K562 (cell line): ENCODE measurements at regions not wholly inside any gene's neighbourhood (a gene's known extent, or its start where the extent isn't known, plus 50 kb on each side); places are given as distances from the start of the nearest gene placed in this dataset.

Source experiments
- ATAC-seq: fragments of 200-7000 bp; cut with Tn5 transposase; 3 replicates; pipeline ENCODE4 v1.9.1; 2020; ENCODE audit warnings: moderate library complexity
- BruUV-seq: library from RNA; stranded (reverse); fragments of 400-500 nt; replicated peaks from 2 replicates; lab custom pipeline; 2021; lab: Mats Ljungman, UMichigan
- CTCF ChIA-PET: fragments of 300-600 bp; formaldehyde crosslinking; extraction: SDS; loops from one replicate; lab custom pipeline; 2021; ENCODE audit warnings: low intra/inter-chr PET ratio; lab: Yijun Ruan, JAX
- POLR2A ChIA-PET: fragments of 300-600, 350-650 bp; sonication (Branson Sonifier 250); formaldehyde crosslinking; extraction: SDS; loops from one replicate; lab custom pipeline; 2021; ENCODE audit warnings: antibody characterized with exemption, inconsistent platforms; lab: Yijun Ruan, JAX
- DNase-seq, 4 experiments: peaks; one replicate each; pipeline versions ENCODE4 v3.0.0 to v3.0.0-alpha.2; 2011 to 2018; ENCODE audit warnings: low spot score in 3 of 4, mixed read lengths in 3 of 4; ENCODE audit errors: extremely low read depth in 1 of 4
- FAIRE-seq: peaks from 2 replicates; lab custom pipeline; 2011; peaks lifted over from hg19 to GRCh38; lab: Jason Lieb, UNC
- H2AFZ ChIP-seq: 2 replicates; pipeline ENCODE4 v1.6.0; 2011; ENCODE audit warnings: low read depth, low read length, control low read depth, inconsistent platforms
- H3K27ac ChIP-seq: fragments of 200-600 bp; 3 replicates; pipeline ENCODE4 v1.8.0; 2011; ENCODE audit warnings: low read depth, mild to moderate bottlenecking, control low read depth, inconsistent platforms, low read length, moderate library complexity, mixed read lengths; ENCODE audit errors: extremely low read depth
- H3K27me3 ChIP-seq, 2 experiments: fragments of 300-600 bp in 1 of 2; 2 replicates in 1 of 2; 3 replicates in 1 of 2; pipeline versions ENCODE4 v1.6.0 to v1.8.0; 2011; ENCODE audit warnings: inconsistent platforms in 2 of 2, low read length in 2 of 2, mild to moderate bottlenecking in 1 of 2, mixed read lengths in 1 of 2, moderate library complexity in 1 of 2; ENCODE audit not compliant: control insufficient read depth in 2 of 2, insufficient read depth in 2 of 2
- H3K36me3 ChIP-seq: fragments of 300-600 bp; 3 replicates; pipeline ENCODE4 v1.8.0; 2011; ENCODE audit warnings: mild to moderate bottlenecking, low read length, inconsistent platforms; ENCODE audit not compliant: control insufficient read depth, insufficient read depth
- H3K4me1 ChIP-seq, 2 experiments: fragments of 200-600 bp in 1 of 2; replicated peaks in 1 of 2; 2 replicates in 1 of 2; 3 replicates in 1 of 2; pipeline versions ENCODE4 v1.5.1 to v1.8.0; 2011; ENCODE audit warnings: inconsistent platforms in 2 of 2, low read length in 2 of 2, mild to moderate bottlenecking in 1 of 2, mixed read lengths in 1 of 2, moderate library complexity in 1 of 2; ENCODE audit not compliant: control insufficient read depth in 2 of 2, insufficient read depth in 2 of 2
- H3K4me2 ChIP-seq: 2 replicates; pipeline ENCODE4 v1.6.1; 2011; ENCODE audit warnings: low read length, control low read depth, inconsistent platforms, mixed read lengths; ENCODE audit not compliant: insufficient read depth
- H3K4me3 ChIP-seq: fragments of 200-600 bp; sonication (generic), shearing (Covaris generic); 2 replicates; pipeline ENCODE4 v1.5.1; 2016; ENCODE audit warnings: control low read depth, inconsistent platforms
- H3K79me2 ChIP-seq: fragments of 200-600 bp; 3 replicates; pipeline ENCODE4 v1.8.0; 2011; ENCODE audit warnings: low read length, inconsistent platforms; ENCODE audit not compliant: control insufficient read depth, insufficient read depth
- H3K9ac ChIP-seq, 2 experiments: 2 replicates each; pipeline versions ENCODE4 v1.6.0 to v1.6.1; 2011; ENCODE audit warnings: low read depth in 2 of 2, low read length in 2 of 2, control low read depth in 1 of 2, inconsistent platforms in 1 of 2, mild to moderate bottlenecking in 1 of 2, mixed read lengths in 1 of 2; ENCODE audit not compliant: insufficient read depth in 1 of 2
- H3K9me1 ChIP-seq: one replicate; pipeline ENCODE4 v1.6.0; 2011; ENCODE audit warnings: inconsistent platforms, mild to moderate bottlenecking, low read length, moderate library complexity; ENCODE audit not compliant: control insufficient read depth, insufficient read depth
- H3K9me3 ChIP-seq: replicated peaks from 2 replicates; pipeline ENCODE4 v1.5.1; 2011; ENCODE audit warnings: low read depth, low read length, inconsistent platforms; ENCODE audit not compliant: control insufficient read depth, insufficient read depth
- H4K20me1 ChIP-seq: replicated peaks from 2 replicates; pipeline ENCODE4 v1.6.1; 2011; ENCODE audit warnings: low read length, inconsistent platforms, mixed read lengths; ENCODE audit not compliant: control insufficient read depth, insufficient read depth
- COPS2 ChIP-seq: fragments of 450-650 bp; conservative IDR thresholded peaks from 2 replicates; pipeline ENCODE4 v1.6.1; 2016; ENCODE audit warnings: mild to moderate bottlenecking, moderate library complexity
- HDAC2 ChIP-seq: fragments of 450-650 bp; IDR thresholded peaks from 2 replicates; pipeline ENCODE4 v1.6.1; 2016; ENCODE audit warnings: mild to moderate bottlenecking
- NR2C2 ChIP-seq, 2 experiments: fragments of 200-800 bp in 1 of 2; sonication (Bioruptor generic) in 1 of 2; sonication (generic) in 1 of 2; formaldehyde crosslinking in 1 of 2; IDR thresholded peaks; 2 replicates each; pipeline versions ENCODE4 v1.6.1 to v1.8.0; 2016 to 2022; ENCODE audit warnings: mild to moderate bottlenecking in 1 of 2, missing compliant biosample characterization in 1 of 2, missing genetic modification characterization in 1 of 2, missing genetic modification reagents in 1 of 2
- PCBP2 ChIP-seq: fragments of 200-400 bp; formaldehyde crosslinking; IDR thresholded peaks from 2 replicates; pipeline ENCODE4 v1.6.1; 2018; ENCODE audit warnings: low read length, low read depth, mild to moderate bottlenecking, moderate library complexity; ENCODE audit not compliant: poor library complexity, severe bottlenecking
- SAFB2 ChIP-seq: fragments of 200-400 bp; formaldehyde crosslinking; IDR thresholded peaks from 2 replicates; pipeline ENCODE4 v1.6.1; 2018; ENCODE audit warnings: borderline replicate concordance, low read length, low read depth, moderate library complexity; ENCODE audit not compliant: severe bottlenecking
- SMARCE1 ChIP-seq: fragments of 450-650 bp; IDR thresholded peaks from 2 replicates; pipeline ENCODE4 v1.7.1; 2016; ENCODE audit warnings: mild to moderate bottlenecking
- TAL1 ChIP-seq: fragments of 450-650 bp; IDR thresholded peaks from 2 replicates; pipeline ENCODE4 v1.6.1; 2016; ENCODE audit warnings: mild to moderate bottlenecking
- THRB ChIP-seq: fragments of 450-650 bp; formaldehyde crosslinking; conservative IDR thresholded peaks from 2 replicates; pipeline ENCODE4 v1.4.0; 2022; ENCODE audit warnings: mild to moderate bottlenecking, missing genetic modification characterization
- ZBTB11 ChIP-seq, 3 experiments: fragments of 200-800 bp in 1 of 3; fragments of 250-450 bp in 1 of 3; fragments of 450-650 bp in 1 of 3; sonication (Bioruptor Pico) in 1 of 3; sonication (Bioruptor generic) in 1 of 3; formaldehyde crosslinking in 1 of 3; IDR thresholded peaks; 2 replicates each; pipeline versions ENCODE4 v1.6.1 to v1.8.0; 2016 to 2022; ENCODE audit warnings: mild to moderate bottlenecking in 2 of 3, missing genetic modification characterization in 2 of 3, missing compliant biosample characterization in 1 of 3, moderate library complexity in 1 of 3
- ZNF140 ChIP-seq: fragments of 250-450 bp; sonication (Bioruptor Pico); IDR thresholded peaks from 2 replicates; pipeline ENCODE4 v1.8.0; 2021; ENCODE audit warnings: moderate library complexity, mild to moderate bottlenecking, inconsistent platforms
- ZSCAN32 ChIP-seq: fragments of 450-650 bp; formaldehyde crosslinking; IDR thresholded peaks from 2 replicates; pipeline ENCODE4 v1.4.0; 2020; ENCODE audit warnings: mild to moderate bottlenecking, moderate library complexity
- WGBS: fragments of 100-300 bp; shearing (Covaris generic); methylation state at CpG from one replicate; pipeline ENCODE4 v1.1.6; 2016; ENCODE audit warnings: low coverage, mixed read lengths; ENCODE audit not compliant: insufficient coverage; ENCODE audit errors: missing lambda C conversion rate; 5-methylcytosine and 5-hydroxymethylcytosine counted together
- in situ Hi-C: fragments of 300-500 bp; cut with MboI; formaldehyde crosslinking; loops from 4 replicates; pipeline ENCODE4 v1.15.0; 2018; ENCODE audit warnings: inconsistent platforms, mixed read lengths
- intact Hi-C: fragments of 100-400 bp; cut with micrococcal nuclease; formaldehyde crosslinking; loops from 2 replicates; pipeline ENCODE4 v1.14.2; 2022

GRCh38 chr14:22319526-22320361 is 269.3 kb downstream of the DAD1 start (continued):
- no peak for TF ChIP-seq ZBTB11 (CRISPR knock-in tag; IDR thresholded peaks at IDR 0.05)

GRCh38 chr14:22318951-22319350 is 270.1 kb downstream of the DAD1 start:
- no TSS peak for BruUV-seq
- Histone ChIP-seq H3K9ac (no peak overlapping the region), H3K36me3 (no peaks in the 10 kb centered on the region), H2AFZ (no peak overlapping the region), H3K9me1 (no peaks in the 10 kb centered on the region), H3K27me3 (no peaks in the 10 kb centered on the region), H4K20me1 (no peaks in the 10 kb centered on the region; the same call in 1 of the 2 replicates), H3K9me3 (no peaks in the 10 kb centered on the region), H3K79me2 (no peaks in the 10 kb centered on the region), H3K27ac (no peak overlapping the region), H3K4me1 (no peaks in the 10 kb centered on the region), H3K4me3 (no peak overlapping the region), H3K4me2 (no peak overlapping the region)
- in situ Hi-C loops (loop anchor here (5.0 kb wide), 1 partner anchor 63 kb away; no protein-coding TSS in a partner anchor), intact Hi-C loops (loop anchor here (5.0 kb wide), 1 partner anchor 153 kb away; no protein-coding TSS in a partner anchor)
- ChIA-PET POLR2A (interaction anchor here (0.8 kb wide), 1 partner anchor 116 kb away, joined by 4 read pairs; no protein-coding TSS in a partner anchor), CTCF (interaction anchor here (2.0 to 2.5 kb wide), 2 partner anchors 56 to 154 kb away, joined by 6 to 44 read pairs; no protein-coding TSS in a partner anchor)
- DNase-seq (no peak), ATAC-seq (no peak), FAIRE-seq (no peak)
- WGBS: 0% methylated on average over 3 of the region's 3 CpGs
- TF ChIP-seq SMARCE1 (no peak), ZNF140 (CRISPR knock-in tag) (no peak), SAFB2 (no peak), TAL1 (no peak), COPS2 (no peak), PCBP2 (no peak), THRB (CRISPR knock-in tag) (no peak), HDAC2 (no peak), NR2C2 (CRISPR knock-in tag; IDR thresholded peaks at IDR 0.05) (no peak), NR2C2 (tag; IDR thresholded peaks at IDR 0.05) (no peak), ZSCAN32 (CRISPR knock-in tag) (no peak)
